ENCODE measurements at regions not wholly inside any gene's neighbourhood (a gene's known extent, or its start where the extent isn't known, plus 50 kb on each side); places are given as distances from the start of the nearest gene placed in this dataset.

GRCh38 chr20:11219192-11219591 is 545.4 kb upstream of the JAG1 start:
- H4K20me1 ChIP-seq (replicated peaks in 1 of 2; ENCODE audit: control insufficient read depth in 1 of 2, insufficient read depth in 2 of 2, low read length in 2 of 2) = no peaks in the 10 kb centered on the region
- H3K23ac ChIP-seq (ENCODE audit: insufficient read length) = no peak overlapping the region
- H3K27me3 ChIP-seq (replicated peaks in 1 of 4; ENCODE audit: control insufficient read depth in 3 of 4, extremely low read depth in 1 of 4, insufficient read depth in 3 of 4, low read length in 3 of 4) = peaks cover 0 to 1% (median 0%) of the 10 kb centered on the region in 4 experiments; a peak in 2 of 7 replicates
- H3K36me3 ChIP-seq (ENCODE audit: control insufficient read depth in 2 of 4, insufficient read depth in 4 of 4, low read length in 3 of 4) = no peaks in the 10 kb centered on the region
- no peak overlapping the region for H3K18ac ChIP-seq (ENCODE audit: extremely low read depth, low read length)
- no peak overlapping the region for H3K4me2 ChIP-seq (ENCODE audit: insufficient read depth in 1 of 2, low read depth in 2 of 2, low read length in 2 of 2)
- no peak overlapping the region for H3K4ac ChIP-seq (replicated peaks; ENCODE audit: insufficient read length, low read depth, low read length)
- H2AFZ ChIP-seq (ENCODE audit: low read length) = no peak overlapping the region
- H2BK5ac ChIP-seq (ENCODE audit: low read depth, low read length) = no peak overlapping the region
- H3K9ac ChIP-seq (replicated peaks in 1 of 4; ENCODE audit: extremely low read depth in 1 of 4, low read depth in 3 of 4, low read length in 3 of 4) = no peak overlapping the region
- H3K4me1 ChIP-seq (replicated peaks in 1 of 4; ENCODE audit: control insufficient read depth in 3 of 4, insufficient read depth in 4 of 4, low read length in 3 of 4) = peaks cover 0 to 4% (median 0%) of the 10 kb centered on the region in 4 experiments; a peak in 1 of 7 replicates
- TF ChIP-seq RBBP5 (IDR thresholded peaks at IDR 0.05; ENCODE audit: borderline replicate concordance, low read depth, low read length) (no peak), MAFK (IDR thresholded peaks at IDR 0.05; ENCODE audit: low read depth, low read length) (no peak), SP4 (IDR thresholded peaks at IDR 0.05; ENCODE audit: low read length) (no peak), ATF3 (IDR thresholded peaks at IDR 0.05; ENCODE audit: insufficient read depth, low read depth, low read length) (no peak), SP2 (IDR thresholded peaks at IDR 0.05; ENCODE audit: low read length) (no peak), ATF2 (IDR thresholded peaks at IDR 0.05; ENCODE audit: low read length) (no peak), YY1 (IDR thresholded peaks at IDR 0.05; ENCODE audit: low read depth, low read length) (no peak), NANOG (IDR thresholded peaks at IDR 0.05; ENCODE audit: insufficient read depth, low read depth, low read length, poor library complexity, severe bottlenecking) (no peak), HDAC6 (IDR thresholded peaks at IDR 0.05; ENCODE audit: low read depth, low read length) (no peak), JUN (IDR thresholded peaks at IDR 0.05; ENCODE audit: low read depth, low read length) (no peak)
- no peak overlapping the region for H2BK15ac ChIP-seq (ENCODE audit: low read length)
- DNase-seq (ENCODE audit: low read depth in 1 of 2, low spot score in 2 of 2) (no peak), FAIRE-seq (no peak)
- no peak overlapping the region for H3K14ac ChIP-seq (ENCODE audit: insufficient read length)
- H3K23me2 ChIP-seq (ENCODE audit: low read depth, low read length) = no peaks in the 10 kb centered on the region; the same call in 1 of the 2 replicates
- no peak overlapping the region for H2BK120ac ChIP-seq (replicated peaks; ENCODE audit: low read depth, low read length)
- H3K27ac ChIP-seq (ENCODE audit: low read depth, low read length) = no peak overlapping the region
- POLR2A ChIA-PET (ENCODE audit: partially characterized antibody) = no interaction called here
- no peaks in the 10 kb centered on the region for H3K9me3 ChIP-seq (ENCODE audit: insufficient read depth in 2 of 2, low read depth in 1 of 2, low read length in 1 of 2)
- no peak overlapping the region for H2BK12ac ChIP-seq (ENCODE audit: low read depth, low read length)
- H3K79me2 ChIP-seq (ENCODE audit: control insufficient read depth in 1 of 2, insufficient read depth in 2 of 2, low read length in 2 of 2) = no peaks in the 10 kb centered on the region
- no peak overlapping the region for H3K4me3 ChIP-seq (ENCODE audit: extremely low read depth in 1 of 4, insufficient read depth in 2 of 4, low read depth in 3 of 4, low read length in 4 of 4)
- no peak overlapping the region for H4K8ac ChIP-seq (ENCODE audit: extremely low read depth, insufficient read depth, low read length)
- CTCF ChIA-PET (ENCODE audit: partially characterized antibody) = interaction anchor here (0.8 to 3.4 kb wide), 3 partner anchors 12 to 324 kb away, joined by 4 to 14 read pairs (median 5); no protein-coding TSS in a partner anchor
- no peak overlapping the region for H2AK5ac ChIP-seq (ENCODE audit: low read depth, low read length)
- 87% methylated on average over 3 of the region's 3 CpGs; no CpG with 5 or more reads in 1 of the 2 experiments for WGBS, 2 experiments (ENCODE audit: extremely low coverage in 1 of 2, insufficient coverage in 1 of 2, insufficient read length in 1 of 2, insufficient replicate concordance in 2 of 2, low coverage in 1 of 2, low lambda C conversion rate in 2 of 2, missing lambda C conversion rate in 1 of 2)
- no peak overlapping the region for H4K5ac ChIP-seq (ENCODE audit: insufficient read length, low read depth, low read length)
- no peak overlapping the region for H4K91ac ChIP-seq (replicated peaks; ENCODE audit: insufficient read length, low read length)
- no peak overlapping the region for H2BK20ac ChIP-seq (ENCODE audit: low read length)
- no peak overlapping the region for H3K56ac ChIP-seq (replicated peaks; ENCODE audit: insufficient read length, low read depth, low read length)
- no peaks in the 10 kb centered on the region for H3K79me1 ChIP-seq (ENCODE audit: low read depth, low read length)

Data from H1 (cell line).